Motor neuron (in vitro differentiated cells): ENCODE measurements at regions not wholly inside any gene's neighbourhood (a gene's known extent, or its start where the extent isn't known, plus 50 kb on each side); places are given as distances from the start of the nearest gene placed in this dataset.

Experiments used
- ATAC-seq, 8 experiments: fragments of 200-7000 bp; cut with Tn5 transposase; replicated peaks in 6 of 8; 2 replicates each; pipeline ENCODE4 v1.8.0; 2021; ENCODE audit warnings: mild to moderate bottlenecking in 8 of 8, moderate library complexity in 8 of 8
- H3K27ac ChIP-seq, 2 donors: fragments of 250-450 bp; sonication (Bioruptor Pico); 2 replicates each; pipeline ENCODE4 v1.9.0; 2021; ENCODE audit warnings: antibody characterized with exemption in 2 of 2, mild to moderate bottlenecking in 2 of 2, moderate library complexity in 1 of 2
- H3K4me1 ChIP-seq, 2 donors: fragments of 250-450 bp; sonication (Bioruptor Pico); replicated peaks in 1 of 2; 2 replicates each; pipeline ENCODE4 v1.6.1; 2021; ENCODE audit warnings: antibody characterized with exemption in 2 of 2, mild to moderate bottlenecking in 2 of 2, moderate library complexity in 1 of 2
- H3K4me3 ChIP-seq, 5 donors: fragments of 250-450 bp; sonication (Bioruptor Pico); 2 replicates each; pipeline ENCODE4 v1.9.0; 2021; ENCODE audit warnings: antibody characterized with exemption in 5 of 5, mild to moderate bottlenecking in 5 of 5, moderate library complexity in 4 of 5
- WGBS, 10 experiments: fragments of 450-650 bp; shearing (Covaris generic); methylation state at CpG; one replicate each; pipeline ENCODE4 v1.0.0; 2022; 5-methylcytosine and 5-hydroxymethylcytosine counted together
- in situ Hi-C, 9 experiments: fragments of 400-800 bp; cut with MboI; loops; one replicate each; pipeline ENCODE4 v1.15.0; 2021; ENCODE audit warnings: low sequenced_read_pairs in 9 of 9, low pct_unique_long_range_greater_than_20kb in 2 of 9; ENCODE audit not compliant: unreplicated experiment in 9 of 9

DNA sequence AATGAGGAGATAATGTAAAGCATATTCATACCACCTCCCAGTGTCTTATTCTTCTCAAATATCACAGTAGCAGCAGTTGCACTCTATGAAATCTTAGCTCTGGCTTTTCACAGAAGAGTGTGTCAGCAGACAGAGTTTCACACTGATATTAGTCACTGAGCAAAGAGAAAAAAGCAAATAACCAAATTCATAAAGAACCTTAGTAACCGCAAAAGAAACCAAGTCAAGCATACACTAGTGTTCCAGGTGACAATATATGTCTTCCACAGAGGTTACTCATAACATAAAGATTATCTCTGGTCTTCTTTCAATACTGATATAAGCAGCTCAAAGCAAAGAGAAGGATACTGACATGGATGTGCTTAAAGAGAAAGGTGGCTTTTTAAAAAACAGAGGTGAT is 181.7 kb upstream of the EDNRA start:
- 0 to 100% (median 83%) methylated on average over 1 of the region's 1 CpG; no CpG with 5 or more reads in 1 of the 10 experiments for WGBS, 10 experiments
- Histone ChIP-seq H3K27ac (no peak overlapping the region), H3K4me1 (no peaks in the 10 kb centered on the region), H3K4me3 (no peak overlapping the region)
- in situ Hi-C loops, result no loop called here
- no peak for ATAC-seq

DNA sequence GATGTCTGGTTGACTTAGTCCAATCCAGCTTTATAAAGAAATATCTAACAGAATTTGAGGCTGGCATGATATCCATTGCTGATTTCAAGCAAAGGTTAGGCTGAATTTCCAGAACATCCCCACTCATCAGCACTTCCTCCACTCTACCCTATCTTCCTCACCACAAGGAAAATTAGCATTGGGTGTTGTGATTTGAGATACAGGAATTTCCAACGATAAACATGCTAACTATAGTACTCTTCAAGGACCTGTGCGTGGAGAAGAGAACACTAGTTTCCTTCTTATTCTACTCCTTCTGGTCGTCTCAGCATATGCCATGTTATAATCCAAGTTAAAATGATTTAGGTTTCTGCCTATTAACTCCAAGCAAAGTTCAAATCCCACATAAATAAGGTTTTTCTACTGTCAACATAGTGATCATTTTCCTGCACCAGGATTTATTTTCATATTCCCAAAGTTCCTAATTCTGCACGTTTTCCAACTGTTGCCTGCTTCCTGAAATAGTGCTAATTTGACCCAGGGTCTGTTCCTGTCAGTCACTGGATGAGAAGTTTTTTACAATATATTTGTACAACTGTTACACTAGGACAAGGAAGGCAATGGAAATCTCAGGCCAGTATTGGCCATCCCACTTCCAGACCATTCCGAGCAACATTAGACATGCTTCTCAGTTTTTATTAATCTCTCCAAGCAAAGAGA is 177.6 kb upstream of the EDNRA start:
- no peak overlapping the region for H3K4me3 ChIP-seq
- peak in 3 of 8 experiments; percentile 46 to 91 (median 56) for ATAC-seq
- in situ Hi-C loops, result no loop called here
- H3K27ac ChIP-seq, result no peak overlapping the region
- H3K4me1 ChIP-seq, result no peaks in the 10 kb centered on the region
- WGBS, 10 experiments, result 20 to 85% (median 70%) methylated on average over 1 to 5 of the region's 5 CpGs

DNA sequence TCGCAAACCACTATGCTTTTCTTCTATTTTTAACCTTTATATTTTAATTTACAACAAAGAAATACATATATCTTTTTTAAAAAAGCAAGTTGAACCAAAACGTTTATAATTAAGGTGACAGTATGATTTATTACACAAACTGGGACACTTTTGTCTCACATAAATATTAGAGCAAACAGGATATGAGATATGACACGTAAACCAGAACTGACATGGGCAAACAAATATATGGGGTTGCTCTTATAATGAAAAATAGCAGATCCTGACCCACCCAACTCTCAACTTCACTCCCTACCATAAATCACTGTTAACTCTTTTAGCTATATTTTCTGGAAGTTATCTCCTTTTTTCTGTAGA is 177.0 kb upstream of the EDNRA start:
- ATAC-seq, result no peak
- H3K4me3 ChIP-seq, result no peak overlapping the region
- H3K4me1 ChIP-seq, result no peaks in the 10 kb centered on the region
- in situ Hi-C loops, result no loop called here
- H3K27ac ChIP-seq, result no peak overlapping the region
- WGBS, 10 experiments, result 7 to 93% (median 60%) methylated on average over 1 to 3 of the region's 3 CpGs; no CpG with 5 or more reads in 1 of the 10 experiments

DNA sequence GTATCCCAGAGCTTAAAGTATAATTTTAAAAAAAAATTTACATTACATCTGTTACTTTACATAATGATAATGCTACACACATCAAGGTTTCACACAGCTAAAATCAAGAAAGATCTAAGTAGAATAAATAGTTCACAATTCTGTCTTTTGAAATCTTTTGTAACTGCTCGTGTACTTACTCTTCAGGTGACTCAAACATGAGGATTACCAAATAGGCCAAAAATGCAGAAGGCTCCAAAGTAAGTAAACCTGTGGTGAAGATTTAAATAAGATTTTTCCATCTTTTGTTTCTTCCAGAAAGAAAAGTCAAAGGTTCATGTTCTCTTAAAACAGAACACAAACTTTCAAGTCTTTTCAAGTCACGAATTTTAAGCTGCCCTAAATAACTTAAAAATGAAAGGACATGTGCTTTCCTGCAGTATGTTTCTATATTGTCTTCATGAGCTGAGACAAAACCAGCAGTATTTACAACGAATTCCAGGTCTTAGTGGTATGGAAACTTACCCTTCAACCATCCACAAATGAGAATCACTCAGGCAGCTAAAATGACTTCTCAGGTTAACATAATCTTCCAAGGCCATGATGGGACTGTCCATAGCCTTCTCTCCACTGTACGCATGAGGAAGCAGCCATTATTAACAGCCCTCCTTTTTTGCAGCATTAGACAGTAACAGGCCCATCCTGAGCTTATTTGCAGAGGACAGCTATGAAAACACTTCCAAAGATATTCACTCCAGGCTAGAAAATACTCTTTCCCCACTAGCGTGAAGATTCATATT is 172.8 kb upstream of the EDNRA start:
- no peak overlapping the region for H3K4me3 ChIP-seq
- 41 to 95% (median 67%) methylated on average over 1 to 5 of the region's 5 CpGs for WGBS, 10 experiments
- ATAC-seq, result no peak
- no peak overlapping the region for H3K27ac ChIP-seq
- in situ Hi-C loops, result no loop called here
- no peaks in the 10 kb centered on the region for H3K4me1 ChIP-seq

DNA sequence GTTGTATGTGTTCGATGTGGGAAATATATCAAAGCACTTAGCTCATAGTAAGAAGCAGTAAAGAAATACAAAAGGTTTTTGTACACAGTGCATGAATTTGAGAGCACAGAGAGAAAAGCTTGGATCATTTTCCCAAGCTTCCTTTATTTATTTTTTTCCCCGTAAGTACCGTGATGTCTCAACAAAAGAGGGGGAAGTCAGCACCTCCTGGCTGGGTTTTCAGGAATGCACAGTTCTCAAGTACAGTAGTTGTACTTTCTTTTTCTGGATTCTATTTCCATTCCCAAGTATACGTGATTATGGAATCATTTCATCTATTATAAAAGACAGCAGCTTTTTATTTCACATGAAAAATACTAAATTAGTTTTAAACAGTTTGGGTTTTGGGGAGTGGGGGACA is 171.5 kb upstream of the EDNRA start:
- in situ Hi-C loops, result no loop called here
- no peak for ATAC-seq
- WGBS, 10 experiments, result 18 to 96% (median 65%) methylated on average over 3 to 4 of the region's 4 CpGs; no CpG with 5 or more reads in 1 of the 10 experiments

DNA sequence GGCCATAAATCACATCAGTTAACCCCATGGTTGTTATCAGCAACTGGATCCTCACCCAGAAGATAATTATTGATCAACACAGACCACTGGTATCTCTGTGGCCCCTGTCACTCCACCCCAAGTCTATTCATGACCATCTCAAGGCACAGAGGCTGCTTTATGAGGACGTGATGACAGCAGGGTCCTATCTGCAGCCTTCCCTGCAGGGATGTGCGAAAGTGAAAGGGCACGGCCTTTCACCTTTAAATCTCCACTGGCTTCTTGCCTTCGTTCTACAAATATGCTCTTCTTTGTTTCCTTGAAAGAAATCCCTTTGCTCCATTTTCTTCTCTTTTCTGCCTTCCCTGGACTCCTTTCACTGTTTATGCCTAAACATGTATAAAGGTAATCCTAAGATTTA is 170.6 kb upstream of the EDNRA start:
- no peak overlapping the region for H3K27ac ChIP-seq
- WGBS, 10 experiments, result 24 to 100% (median 73%) methylated on average over 1 to 4 of the region's 4 CpGs; no CpG with 5 or more reads in 2 of the 10 experiments
- ATAC-seq, result no peak
- in situ Hi-C loops, result no loop called here
- H3K4me3 ChIP-seq, result no peak overlapping the region
- no peaks in the 10 kb centered on the region for H3K4me1 ChIP-seq

More for the DNA sequence above, 171.5 kb upstream of the EDNRA start:
- Histone ChIP-seq H3K4me3 (no peak overlapping the region), H3K27ac (no peak overlapping the region), H3K4me1 (no peaks in the 10 kb centered on the region)

DNA sequence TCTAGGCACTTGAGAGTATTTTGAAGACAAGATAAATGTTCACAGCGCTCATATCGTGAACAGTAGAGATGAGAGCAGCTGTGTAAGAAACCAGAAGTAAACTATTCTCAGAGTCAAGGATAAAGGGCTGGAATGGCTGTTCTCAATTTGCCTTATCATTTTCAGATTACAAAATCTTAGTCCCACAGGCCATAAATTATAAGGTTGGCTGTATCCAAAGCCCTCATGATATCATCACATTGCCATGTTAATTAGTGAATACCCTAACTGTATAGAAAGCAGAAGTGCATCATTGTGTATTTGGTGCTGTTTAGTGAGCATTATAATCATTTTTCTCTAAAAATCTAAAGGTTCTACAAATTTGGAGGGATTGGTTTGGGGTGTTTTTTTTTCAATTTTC is 168.9 kb upstream of the EDNRA start:
- no peak overlapping the region for H3K4me3 ChIP-seq
- H3K4me1 ChIP-seq, result no peaks in the 10 kb centered on the region
- in situ Hi-C loops, result no loop called here
- 80 to 100% (median 100%) methylated on average over 1 to 2 of the region's 2 CpGs; no CpG with 5 or more reads in 2 of the 10 experiments for WGBS, 10 experiments
- no peak for ATAC-seq
- H3K27ac ChIP-seq, result no peak overlapping the region

DNA sequence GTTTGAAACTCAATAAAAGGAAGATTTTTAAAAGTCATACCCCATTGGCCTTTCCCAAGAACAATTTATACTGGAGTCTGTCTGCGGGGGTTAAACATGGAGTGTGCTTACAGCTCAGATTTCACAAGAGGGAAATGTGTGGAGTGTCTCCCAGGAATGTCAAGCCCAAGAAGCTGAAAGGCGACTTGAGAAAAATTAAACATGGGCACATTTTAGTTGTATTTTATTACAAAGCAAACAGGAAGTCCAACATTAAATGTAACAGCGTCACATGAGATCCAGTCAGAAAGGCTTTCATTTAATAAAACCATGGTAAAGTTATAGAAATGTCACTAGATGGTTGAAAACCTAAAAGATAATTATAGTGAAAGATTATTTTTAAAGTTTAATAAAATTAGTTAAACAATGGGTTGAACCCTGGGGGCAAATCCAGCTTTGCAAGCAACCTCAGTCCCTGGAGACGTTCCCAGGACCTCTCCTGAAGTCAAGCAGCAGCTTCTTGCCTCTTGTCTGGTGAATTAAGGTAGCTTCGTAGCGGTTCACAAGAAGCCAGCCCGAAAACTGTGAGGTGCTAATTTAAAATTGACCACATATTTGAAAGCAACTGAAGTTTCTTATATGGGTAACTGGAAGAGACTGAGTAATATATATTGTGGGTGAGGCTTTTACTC is 168.4 kb upstream of the EDNRA start:
- in situ Hi-C loops, result no loop called here
- Histone ChIP-seq H3K27ac (no peak overlapping the region), H3K4me3 (no peak overlapping the region), H3K4me1 (no peaks in the 10 kb centered on the region)
- 46 to 100% (median 81%) methylated on average over 1 to 7 of the region's 7 CpGs for WGBS, 10 experiments
- peak in 3 of 8 experiments; percentile 36 to 54 (median 39) for ATAC-seq

DNA sequence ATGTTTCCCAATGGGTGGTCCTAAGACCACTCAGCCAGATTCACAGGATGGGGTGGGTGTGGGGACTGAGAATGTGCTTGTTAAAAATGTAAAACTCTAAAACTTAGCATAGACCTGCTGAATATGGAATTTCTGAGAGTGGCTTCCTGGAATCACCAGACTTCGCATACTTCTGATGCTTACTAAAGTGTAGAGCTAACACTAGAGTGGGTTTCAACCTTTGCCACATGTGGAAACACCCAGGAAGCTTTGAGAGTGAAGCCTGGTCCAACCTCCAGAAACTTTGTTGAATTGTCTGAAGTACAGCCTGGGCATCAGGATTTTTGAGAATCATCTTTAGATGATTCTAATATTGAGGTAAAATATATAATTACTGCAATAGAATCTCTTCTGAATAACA is 167.8 kb upstream of the EDNRA start:
- ATAC-seq, result peak in 3 of 8 experiments; percentile 97 to 98 (median 97)
- in situ Hi-C loops, result no loop called here
- H3K27ac ChIP-seq, result no peak overlapping the region
- 17 to 100% methylated on average over 1 of the region's 1 CpG; no CpG with 5 or more reads in 8 of the 10 experiments for WGBS, 10 experiments
- H3K4me1 ChIP-seq, result no peaks in the 10 kb centered on the region
- H3K4me3 ChIP-seq, result no peak overlapping the region

DNA sequence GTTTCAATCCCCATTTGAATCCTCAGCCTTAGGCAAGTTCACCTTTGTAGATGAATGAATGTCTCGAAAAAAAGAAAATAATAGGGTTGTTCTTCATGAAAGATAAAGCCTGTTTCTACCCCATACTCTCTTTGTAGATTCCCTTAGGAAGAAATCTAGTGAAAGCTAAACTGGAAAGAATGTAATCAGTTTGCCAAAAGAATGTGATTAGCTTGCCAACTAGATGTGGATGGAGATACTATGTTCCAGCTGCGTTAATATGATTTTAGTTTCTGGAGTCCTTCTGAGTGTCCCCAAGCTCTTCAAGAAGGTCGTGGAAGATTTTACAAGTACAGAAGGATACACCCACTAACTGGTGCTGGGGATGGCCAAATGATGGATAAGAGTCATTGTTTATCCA is 162.3 kb upstream of the EDNRA start:
- H3K27ac ChIP-seq, result no peak overlapping the region
- in situ Hi-C loops, result no loop called here
- no peak overlapping the region for H3K4me3 ChIP-seq
- ATAC-seq, result no peak
- no peaks in the 10 kb centered on the region for H3K4me1 ChIP-seq
- 14 to 91% (median 40%) methylated on average over 1 to 3 of the region's 3 CpGs; no CpG with 5 or more reads in 3 of the 10 experiments for WGBS, 10 experiments

DNA sequence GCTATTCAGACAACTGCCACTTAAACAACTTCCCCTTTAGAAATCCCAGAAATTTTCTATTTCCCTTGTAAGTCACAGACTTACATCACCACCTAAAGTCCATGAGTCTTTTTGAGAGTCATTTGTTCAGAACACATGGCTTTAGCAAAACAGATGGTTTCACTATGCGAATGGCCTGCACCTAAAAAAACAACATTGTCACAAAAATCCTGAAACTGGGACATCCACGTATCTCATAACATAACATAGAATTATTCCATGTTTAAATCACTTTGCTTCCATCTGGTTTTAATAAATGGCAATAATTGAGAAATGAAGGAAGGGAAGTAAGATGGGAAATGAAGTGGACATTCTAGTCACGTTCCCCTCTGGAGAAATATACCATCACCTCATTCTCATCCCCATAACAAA is 155.3 kb upstream of the EDNRA start:
- no peak overlapping the region for H3K27ac ChIP-seq
- WGBS, 10 experiments, result 53 to 100% (median 83%) methylated on average over 1 to 3 of the region's 3 CpGs
- H3K4me1 ChIP-seq, result no peaks in the 10 kb centered on the region
- H3K4me3 ChIP-seq, result no peak overlapping the region
- no peak for ATAC-seq
- in situ Hi-C loops, result no loop called here

DNA sequence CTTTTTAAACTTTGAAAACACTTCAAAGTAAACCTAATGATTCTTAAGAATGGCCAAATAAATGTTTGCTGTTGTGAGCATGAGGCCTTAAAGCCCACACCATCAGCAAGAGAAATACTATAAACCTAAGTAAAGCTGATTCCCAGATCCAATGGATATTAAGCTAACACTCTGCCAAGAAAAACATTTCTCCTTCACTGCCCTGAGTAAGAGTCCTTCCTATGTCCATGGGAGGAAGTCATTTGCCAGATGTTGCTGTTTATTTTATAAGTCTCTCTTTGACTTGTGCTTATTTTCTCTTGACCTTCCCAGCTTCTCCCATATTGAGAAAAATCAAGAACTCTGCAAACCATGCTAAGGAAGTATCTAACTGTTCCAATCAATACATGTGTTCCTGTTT is 154.3 kb upstream of the EDNRA start:
- H3K27ac ChIP-seq, result no peak overlapping the region
- no peaks in the 10 kb centered on the region for H3K4me1 ChIP-seq
- in situ Hi-C loops, result no loop called here
- H3K4me3 ChIP-seq, result no peak overlapping the region
- ATAC-seq, result peak in 1 of 8 experiments; percentile 20

DNA sequence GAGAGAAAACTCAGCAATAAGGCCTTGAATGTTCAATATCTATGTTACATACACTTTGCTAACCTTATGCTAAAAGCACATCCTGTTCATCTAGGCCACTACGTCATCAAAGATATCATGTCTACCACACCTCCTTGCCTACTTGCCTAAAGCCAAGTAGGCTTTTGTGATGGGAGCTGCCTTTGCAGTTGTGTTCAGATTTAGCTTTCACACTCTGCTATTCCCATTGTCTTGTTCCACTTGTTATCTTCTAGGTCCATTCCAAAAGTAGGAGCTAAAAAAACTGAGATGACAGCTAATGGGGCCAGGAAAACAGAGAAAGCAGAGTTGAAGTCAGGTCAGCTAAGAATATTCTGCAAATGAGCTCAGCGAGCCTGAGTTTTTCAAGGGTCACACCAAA is 153.6 kb upstream of the EDNRA start:
- Histone ChIP-seq H3K4me3 (no peak overlapping the region), H3K4me1 (no peaks in the 10 kb centered on the region), H3K27ac (no peak overlapping the region)
- no peak for ATAC-seq
- WGBS, 10 experiments, result 43 to 100% (median 94%) methylated on average over 1 to 2 of the region's 2 CpGs; no CpG with 5 or more reads in 3 of the 10 experiments
- in situ Hi-C loops, result no loop called here
